ENCODE measurements at regions not wholly inside any gene's neighbourhood (a gene's known extent, or its start where the extent isn't known, plus 50 kb on each side); places are given as distances from the start of the nearest gene placed in this dataset.

GRCh38 chr15:62498712-62499111 lies 333.6 kb upstream of the C2CD4B start:
- TF ChIP-seq CTCF (IDR thresholded peaks at IDR 0.05; ENCODE audit: poor library complexity) = no peak
- TF ChIP-seq EZH2phosphoT487 (IDR thresholded peaks at IDR 0.05; ENCODE audit: low read depth, severe bottlenecking, unreplicated experiment) = no peak
